SH-SY5Y (cell line): ENCODE measurements at regions not wholly inside any gene's neighbourhood (a gene's known extent, or its start where the extent isn't known, plus 50 kb on each side); places are given as distances from the start of the nearest gene placed in this dataset.

Experiments
- GATA2 ChIP-seq: IDR thresholded peaks from 2 replicates; pipeline ENCODE4 v1.6.1; 2011; ENCODE audit warnings: mild to moderate bottlenecking, low read depth, low read length
- GATA3 ChIP-seq: IDR thresholded peaks from 2 replicates; pipeline ENCODE4 v1.6.1; 2011; ENCODE audit warnings: low read depth, mild to moderate bottlenecking, low read length, moderate library complexity

GRCh38 chr12:13628067-13628466 is 353.3 kb downstream of the GRIN2B start:
- TF ChIP-seq GATA3 = no peak

- TF ChIP-seq GATA2 = no peak
- no peak for TF ChIP-seq GATA3
These were observed 353.9 kb downstream of the GRIN2B start for GRCh38 chr12:13627536-13627935.

DNA sequence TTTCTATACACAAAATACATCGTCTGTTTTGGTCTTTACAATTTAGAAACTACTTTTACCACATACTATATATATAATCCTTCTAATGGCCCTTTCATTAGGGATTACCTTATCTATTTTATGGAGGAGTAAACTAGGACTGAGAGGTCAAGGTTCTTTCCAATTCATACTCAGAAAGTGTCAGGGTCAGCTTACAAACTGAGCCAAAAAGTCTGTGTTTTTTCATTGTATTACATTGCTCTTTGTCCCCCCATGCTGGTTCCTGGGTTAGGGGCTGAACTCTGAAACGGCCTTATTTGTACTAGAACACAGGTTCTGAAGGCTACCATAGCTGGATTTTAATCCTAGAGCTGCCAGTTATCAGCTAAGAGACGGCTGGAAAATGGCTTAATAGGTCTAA is 368.1 kb downstream of the GRIN2B start:
- TF ChIP-seq GATA2 = no peak
- no peak for TF ChIP-seq GATA3

DNA sequence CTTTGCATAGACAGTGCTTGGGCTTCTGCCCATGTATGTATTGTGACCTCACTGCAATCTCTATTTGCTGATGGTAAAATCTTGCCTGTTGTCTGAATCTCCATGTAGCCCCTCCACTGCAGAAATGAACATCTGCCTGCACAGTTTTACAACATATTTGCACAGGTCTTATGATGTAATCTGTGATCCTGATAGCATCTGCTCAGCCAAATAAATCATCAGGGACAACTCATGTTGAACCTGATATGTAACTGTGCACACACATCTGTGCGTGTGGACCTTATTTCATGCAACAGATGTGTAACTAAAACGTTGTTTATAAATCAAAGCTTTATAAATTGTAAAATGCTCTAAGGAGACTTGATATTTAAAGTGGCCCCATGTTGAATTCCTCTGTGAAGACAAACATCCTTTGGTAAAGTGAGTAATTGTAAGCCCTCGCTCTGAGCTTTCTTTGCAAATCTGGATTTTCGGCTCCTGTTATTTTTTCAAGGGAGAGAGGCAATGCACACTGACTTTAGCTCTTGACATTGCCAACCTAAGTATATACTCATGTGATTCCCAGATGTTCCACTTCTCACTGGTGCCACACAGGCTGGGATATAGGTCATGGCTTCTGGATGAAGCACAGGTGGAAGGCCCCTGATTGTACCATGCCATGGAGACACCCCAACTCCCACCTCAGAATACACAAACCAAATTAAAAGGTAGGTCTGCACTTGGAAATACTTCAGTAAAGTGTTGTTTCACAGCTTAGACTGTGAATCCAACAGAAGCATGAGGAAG is 371.3 kb downstream of the GRIN2B start:
- TF ChIP-seq GATA3 (no peak), GATA2 (no peak)

- TF ChIP-seq GATA2 (no peak), GATA3 (no peak)
These were observed 375.1 kb downstream of the GRIN2B start for GRCh38 chr12:13606290-13606689.

DNA sequence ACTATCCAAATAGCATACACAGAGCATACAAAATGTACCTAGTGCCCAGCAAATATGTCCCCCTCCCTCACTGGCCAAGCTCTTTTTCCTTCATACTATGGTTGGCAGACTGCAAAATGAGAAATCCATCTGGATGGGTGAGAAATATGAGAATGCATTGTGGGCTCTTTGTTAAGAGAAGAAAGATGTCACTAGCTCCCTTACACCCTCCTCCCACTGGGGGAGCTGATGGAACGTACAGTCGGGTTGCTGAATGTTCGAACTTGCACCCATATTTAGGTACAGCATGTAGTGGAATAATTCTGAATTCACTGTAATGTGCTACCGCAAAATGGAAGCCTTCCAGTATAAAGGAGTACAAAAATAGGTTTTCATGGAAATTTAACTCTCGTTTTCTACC is 377.4 kb downstream of the GRIN2B start:
- no peak for TF ChIP-seq GATA2
- no peak for TF ChIP-seq GATA3

- no peak for TF ChIP-seq GATA2
- TF ChIP-seq GATA3 = no peak
These were observed 379.2 kb downstream of the GRIN2B start for GRCh38 chr12:13602172-13602571.

DNA sequence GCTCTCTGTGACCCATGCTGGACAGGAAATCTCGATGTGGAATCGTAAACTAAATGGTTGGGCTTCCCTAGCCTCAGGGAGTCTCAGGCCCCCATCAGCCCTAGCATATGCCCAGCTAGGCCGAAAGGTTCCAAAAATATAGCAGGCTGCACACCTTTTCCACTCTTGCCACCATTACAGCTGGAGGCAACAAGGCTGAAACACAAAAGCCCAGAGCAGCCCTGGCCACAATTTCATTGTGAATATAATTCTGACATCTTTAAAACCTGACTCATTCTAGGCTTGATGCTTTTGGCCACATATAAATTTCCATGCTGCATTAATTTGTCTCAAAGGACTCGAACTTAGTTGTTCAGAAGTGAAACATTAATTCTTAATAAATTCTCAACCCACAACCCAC is 382.2 kb downstream of the GRIN2B start:
- TF ChIP-seq GATA2 = no peak
- no peak for TF ChIP-seq GATA3

DNA sequence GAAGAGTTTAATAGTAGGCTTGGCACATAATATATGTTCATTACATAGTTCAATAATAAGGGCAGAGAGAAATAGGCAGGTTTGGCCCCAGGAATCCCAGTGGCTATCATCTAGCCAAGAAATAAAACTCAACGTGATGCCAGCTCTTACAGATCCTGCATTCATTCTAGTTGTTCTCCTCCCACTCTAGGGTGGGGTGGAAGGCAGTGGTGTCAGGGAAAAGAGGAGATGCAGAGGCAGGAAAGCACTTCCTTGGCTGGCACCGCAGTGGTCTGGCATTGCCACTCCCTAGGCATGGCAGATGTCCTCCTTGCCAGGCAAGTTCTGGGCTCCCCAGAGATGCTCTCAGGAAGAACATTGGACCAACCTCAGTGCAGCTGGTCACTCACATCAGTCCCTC is 383.6 kb downstream of the GRIN2B start:
- no peak for TF ChIP-seq GATA2
- TF ChIP-seq GATA3 = no peak

GRCh38 chr12:13597166-13597565 is 384.2 kb downstream of the GRIN2B start:
- TF ChIP-seq GATA2 (no peak), GATA3 (no peak)

DNA sequence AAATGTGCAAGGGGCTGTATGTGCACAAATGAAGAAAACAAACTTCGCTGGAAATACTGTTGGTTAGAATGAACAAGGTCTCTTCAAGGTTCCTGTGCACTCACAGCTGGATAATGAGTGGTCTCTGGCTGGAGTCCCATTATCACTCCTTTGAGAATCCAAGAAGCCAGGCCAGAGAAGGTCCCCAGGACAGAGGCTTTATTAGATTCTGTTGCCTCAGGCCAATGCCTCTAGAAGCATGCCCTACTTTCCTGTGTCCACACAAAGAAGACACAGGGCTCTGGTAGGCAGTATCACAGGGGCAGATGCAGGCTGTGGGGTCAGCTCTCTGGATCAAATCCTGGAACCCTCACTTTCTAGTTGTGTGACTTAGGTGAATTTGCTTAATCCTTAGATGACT is 384.7 kb downstream of the GRIN2B start:
- no peak for TF ChIP-seq GATA2
- TF ChIP-seq GATA3 = no peak

DNA sequence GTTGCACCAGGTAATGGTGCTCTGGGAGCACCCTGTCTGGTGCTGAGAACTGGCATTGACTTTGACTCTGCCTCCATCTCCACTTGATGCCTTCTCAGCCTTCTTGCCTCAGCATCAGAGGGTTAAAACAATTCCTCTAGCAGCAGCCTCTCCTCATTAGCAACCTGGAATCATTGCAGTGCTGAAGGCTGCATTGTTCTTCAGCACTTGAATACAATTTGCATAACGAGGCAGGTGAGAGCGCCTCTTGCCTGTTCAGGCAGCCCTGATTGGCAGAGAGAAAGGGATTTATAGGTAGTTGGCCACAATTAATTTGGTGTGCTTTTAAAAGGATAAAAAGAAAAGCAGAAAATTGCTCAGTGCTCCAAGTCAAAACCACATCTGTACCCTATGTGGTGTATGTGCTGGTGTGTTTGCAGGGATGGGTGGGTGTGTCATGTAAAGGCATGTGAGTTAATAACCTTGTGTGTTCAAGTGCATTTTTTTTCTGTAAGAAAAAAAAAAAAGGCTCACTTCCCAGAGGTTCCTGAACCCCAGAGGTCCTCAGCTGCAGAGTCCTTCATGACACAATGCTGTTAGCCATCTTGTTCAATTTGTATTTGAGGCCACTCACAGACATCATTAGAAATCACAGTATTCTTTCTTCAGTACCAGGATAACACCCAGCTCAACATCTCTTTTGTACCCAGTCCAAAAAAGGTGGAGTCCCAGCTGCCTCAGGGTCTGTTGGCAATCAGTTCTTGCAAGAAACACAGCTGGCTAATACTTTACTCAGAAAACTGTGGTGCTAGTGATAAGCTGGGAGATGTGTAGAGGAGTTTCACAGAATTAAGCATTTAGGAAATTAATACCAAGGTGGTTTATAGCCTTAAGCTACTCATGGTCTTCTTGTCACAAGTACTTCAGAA is 385.6 kb downstream of the GRIN2B start:
- TF ChIP-seq GATA3 (no peak), GATA2 (no peak)

- TF ChIP-seq GATA3 (no peak), GATA2 (no peak)
These were observed 386.5 kb downstream of the GRIN2B start for GRCh38 chr12:13594731-13595514.

DNA sequence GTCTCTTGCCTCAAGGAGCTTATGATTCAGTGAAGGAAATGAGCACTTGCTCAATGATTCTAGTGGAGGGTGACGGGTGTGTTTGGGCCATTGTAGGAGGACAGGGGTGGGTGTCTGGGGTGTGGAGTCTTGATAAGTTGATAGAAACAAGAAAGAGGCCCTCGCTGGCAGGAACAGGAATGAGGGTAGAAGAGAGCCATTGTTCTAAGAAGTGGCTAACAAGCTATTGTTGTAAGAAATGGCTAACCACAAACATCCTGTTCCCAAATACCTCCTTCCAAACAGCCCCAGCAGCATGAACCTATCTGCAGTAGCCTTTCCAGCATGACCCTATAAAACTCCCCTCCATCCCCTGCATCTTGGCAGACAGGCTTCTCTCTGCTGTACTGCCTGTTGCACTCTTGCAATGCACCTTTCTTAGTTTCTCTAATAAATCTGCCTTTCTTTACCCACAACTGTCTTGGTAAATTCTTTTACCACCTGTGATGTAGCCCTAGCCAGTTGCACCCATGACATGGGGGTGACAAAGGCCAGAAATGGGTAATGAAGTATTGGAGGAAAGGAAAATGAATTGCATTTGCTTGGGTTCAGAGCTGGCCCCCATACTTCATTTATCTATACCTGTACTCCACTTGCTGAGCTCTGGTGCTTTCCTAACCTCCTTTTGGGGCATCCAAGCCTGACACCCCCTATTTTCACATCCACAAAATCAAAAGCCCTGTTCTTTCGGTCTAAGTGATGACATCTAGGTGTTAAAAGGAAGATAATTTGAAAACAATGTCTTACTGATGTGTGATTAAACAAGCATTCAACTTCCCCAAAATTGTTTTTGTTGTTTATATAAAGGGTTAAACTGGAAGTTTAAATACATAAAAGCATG is 389.1 kb downstream of the GRIN2B start:
- no peak for TF ChIP-seq GATA2
- no peak for TF ChIP-seq GATA3

- TF ChIP-seq GATA3 (no peak), GATA2 (no peak)
These were observed 389.9 kb downstream of the GRIN2B start for GRCh38 chr12:13591488-13591887.
